CD4-positive, alpha-beta T cell treated with Interleukin-10 for 1 hour (primary cell): ENCODE measurements at regions not wholly inside any gene's neighbourhood (a gene's known extent, or its start where the extent isn't known, plus 50 kb on each side); places are given as distances from the start of the nearest gene placed in this dataset.

ENCODE experiments used
- DNase-seq: peaks from one replicate; pipeline ENCODE4 v3.0.0-alpha.2; 2020

GRCh38 chr4:125365731-125366130 lies 51.0 kb downstream of the FAT4 start:
- DNase-seq = no peak

- DNase-seq = no peak
Measured at GRCh38 chr4:125368146-125368545, 53.4 kb downstream of the FAT4 start.

GRCh38 chr4:125368671-125369081 lies 53.9 kb downstream of the FAT4 start:
- no peak for DNase-seq

- no peak for DNase-seq
Measured at GRCh38 chr4:125369098-125369497, 54.3 kb downstream of the FAT4 start.

GRCh38 chr4:125370478-125370877 lies 55.7 kb downstream of the FAT4 start:
- no peak for DNase-seq

- no peak for DNase-seq
Measured at GRCh38 chr4:125382995-125383394, 68.2 kb downstream of the FAT4 start.

GRCh38 chr4:125387770-125388169 lies 73.0 kb downstream of the FAT4 start:
- DNase-seq = no peak

GRCh38 chr4:125388613-125389012 lies 73.9 kb downstream of the FAT4 start:
- DNase-seq = no peak

GRCh38 chr4:125389713-125390112 lies 75.0 kb downstream of the FAT4 start:
- DNase-seq = no peak

GRCh38 chr4:125390126-125390525 lies 75.4 kb downstream of the FAT4 start:
- DNase-seq = no peak

GRCh38 chr4:125390727-125391126 lies 76.0 kb downstream of the FAT4 start:
- no peak for DNase-seq

- no peak for DNase-seq
Measured at GRCh38 chr4:125392694-125393093, 77.9 kb downstream of the FAT4 start.

GRCh38 chr4:125393825-125394224 lies 79.1 kb downstream of the FAT4 start:
- DNase-seq = no peak

- DNase-seq = no peak
Measured at GRCh38 chr4:125397226-125397625, 82.5 kb downstream of the FAT4 start.

GRCh38 chr4:125398263-125399002 lies 83.7 kb downstream of the FAT4 start:
- no peak for DNase-seq

GRCh38 chr4:125400756-125401155 lies 86.0 kb downstream of the FAT4 start:
- DNase-seq = no peak

- no peak for DNase-seq
Measured at GRCh38 chr4:125401784-125402183, 87.0 kb downstream of the FAT4 start.

- DNase-seq = no peak
Measured at GRCh38 chr4:125420526-125420925, 105.8 kb downstream of the FAT4 start.

- DNase-seq = no peak
Measured at GRCh38 chr4:125421547-125421946, 106.8 kb downstream of the FAT4 start.

- no peak for DNase-seq
Measured at GRCh38 chr4:125423124-125423523, 108.4 kb downstream of the FAT4 start.

GRCh38 chr4:125428832-125429231 lies 114.1 kb downstream of the FAT4 start:
- no peak for DNase-seq

- DNase-seq = no peak
Measured at GRCh38 chr4:125430086-125430485, 115.3 kb downstream of the FAT4 start.

GRCh38 chr4:125432078-125432477 lies 117.3 kb downstream of the FAT4 start:
- no peak for DNase-seq

- DNase-seq = no peak
Measured at GRCh38 chr4:125433453-125433852, 118.7 kb downstream of the FAT4 start.

- DNase-seq = no peak
Measured at GRCh38 chr4:125434136-125434535, 119.4 kb downstream of the FAT4 start.
